ENCODE measurements at regions not wholly inside any gene's neighbourhood (a gene's known extent, or its start where the extent isn't known, plus 50 kb on each side); places are given as distances from the start of the nearest gene placed in this dataset.

DNA sequence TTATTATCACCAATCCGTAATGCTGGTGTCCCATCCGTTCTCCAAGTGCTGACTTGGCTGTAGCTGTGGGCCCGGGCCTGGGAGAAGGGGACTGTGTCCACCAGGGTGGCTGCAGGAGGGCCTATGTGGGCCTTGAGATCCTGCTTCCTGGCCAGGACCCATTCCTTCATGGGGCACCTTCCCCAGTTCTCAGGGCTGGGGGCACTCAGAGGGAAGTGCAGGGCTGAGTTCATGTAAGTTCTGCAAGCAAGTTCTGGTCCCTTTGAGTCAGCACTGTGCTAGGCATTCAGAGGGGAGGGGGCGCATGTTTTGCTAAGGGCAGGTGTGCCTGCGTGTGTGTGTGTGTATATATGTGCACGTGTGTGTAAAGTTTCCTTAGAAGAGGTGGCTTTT, 94.0 kb downstream of the GLI2 start:
- DNase-seq = no peak

DNA sequence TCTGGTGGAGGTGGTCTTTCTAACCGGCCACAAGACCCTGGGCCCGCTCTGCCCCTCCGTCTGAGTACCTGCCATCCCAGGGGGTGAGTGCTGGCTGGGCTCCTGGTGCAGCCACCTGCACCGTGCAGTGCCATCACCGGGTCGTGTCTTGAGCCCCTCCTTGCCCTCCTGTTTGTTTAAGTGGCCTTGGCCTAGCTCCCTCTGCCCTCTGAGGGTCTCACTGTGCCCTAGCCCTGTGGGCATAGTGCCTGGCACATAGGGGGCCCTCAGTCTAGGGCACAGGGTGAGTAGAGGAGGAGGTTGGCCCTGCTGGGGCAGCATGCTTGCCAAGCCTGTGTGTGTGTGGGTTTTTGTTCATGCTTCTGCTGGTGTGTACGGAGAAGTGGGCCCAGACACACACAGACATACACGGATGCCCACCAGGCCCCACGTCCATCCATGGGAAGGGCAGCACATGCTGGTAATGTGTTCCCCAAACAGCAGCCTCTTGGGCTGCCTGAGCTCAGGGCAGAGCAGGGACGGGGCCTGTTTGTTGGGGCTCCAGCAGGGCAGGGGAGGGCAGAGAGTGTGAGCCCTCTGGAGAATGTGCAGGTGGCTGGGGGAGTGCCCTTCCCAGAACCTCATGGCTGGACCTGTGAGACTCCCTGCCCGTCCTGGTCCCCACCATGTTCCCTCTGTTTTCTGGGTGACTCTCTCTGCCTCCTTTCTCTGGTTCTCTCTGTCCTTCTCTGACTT, 94.6 kb downstream of the GLI2 start:
- DNase-seq = no peak

DNA sequence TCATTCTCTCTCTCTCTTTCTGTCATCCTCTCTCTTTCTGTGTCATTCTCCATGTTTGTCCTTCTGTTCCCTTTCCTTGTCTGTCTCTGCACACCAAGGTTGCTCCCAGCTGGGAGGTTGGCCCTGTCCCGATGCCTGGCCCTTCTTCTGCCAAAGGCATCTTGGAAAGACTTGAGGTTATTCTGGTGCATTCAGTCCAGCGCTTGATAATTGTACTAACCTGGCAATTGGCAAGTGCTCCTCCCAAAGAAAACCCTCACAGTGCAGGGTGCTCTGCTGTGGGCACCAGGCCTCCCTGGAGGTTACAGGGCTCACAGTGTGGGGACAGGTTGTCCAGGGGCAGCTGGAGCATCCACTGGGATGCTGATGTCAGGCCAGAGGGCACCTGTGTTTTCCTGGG, 95.4 kb downstream of the GLI2 start:
- no peak for DNase-seq

DNA sequence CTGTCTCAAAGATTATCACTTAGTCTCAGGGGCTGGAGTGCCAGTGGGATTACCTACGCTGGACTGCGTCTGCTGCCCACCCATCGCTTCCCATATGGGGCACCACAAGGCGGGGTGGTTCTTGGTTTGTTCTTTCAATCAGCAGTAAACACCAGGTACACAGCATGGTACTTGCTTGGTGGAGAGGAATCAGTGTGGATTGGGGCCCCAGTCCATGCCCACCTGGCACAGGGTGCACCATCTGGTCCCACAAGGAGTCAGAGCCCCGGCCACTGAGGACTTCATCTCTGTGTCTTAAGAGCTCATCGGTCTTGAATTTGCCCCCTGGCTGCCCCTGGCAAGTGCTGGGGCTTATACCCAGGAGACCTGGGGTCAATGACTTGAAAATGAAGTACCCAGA, 96.2 kb downstream of the GLI2 start:
- DNase-seq = no peak

DNA sequence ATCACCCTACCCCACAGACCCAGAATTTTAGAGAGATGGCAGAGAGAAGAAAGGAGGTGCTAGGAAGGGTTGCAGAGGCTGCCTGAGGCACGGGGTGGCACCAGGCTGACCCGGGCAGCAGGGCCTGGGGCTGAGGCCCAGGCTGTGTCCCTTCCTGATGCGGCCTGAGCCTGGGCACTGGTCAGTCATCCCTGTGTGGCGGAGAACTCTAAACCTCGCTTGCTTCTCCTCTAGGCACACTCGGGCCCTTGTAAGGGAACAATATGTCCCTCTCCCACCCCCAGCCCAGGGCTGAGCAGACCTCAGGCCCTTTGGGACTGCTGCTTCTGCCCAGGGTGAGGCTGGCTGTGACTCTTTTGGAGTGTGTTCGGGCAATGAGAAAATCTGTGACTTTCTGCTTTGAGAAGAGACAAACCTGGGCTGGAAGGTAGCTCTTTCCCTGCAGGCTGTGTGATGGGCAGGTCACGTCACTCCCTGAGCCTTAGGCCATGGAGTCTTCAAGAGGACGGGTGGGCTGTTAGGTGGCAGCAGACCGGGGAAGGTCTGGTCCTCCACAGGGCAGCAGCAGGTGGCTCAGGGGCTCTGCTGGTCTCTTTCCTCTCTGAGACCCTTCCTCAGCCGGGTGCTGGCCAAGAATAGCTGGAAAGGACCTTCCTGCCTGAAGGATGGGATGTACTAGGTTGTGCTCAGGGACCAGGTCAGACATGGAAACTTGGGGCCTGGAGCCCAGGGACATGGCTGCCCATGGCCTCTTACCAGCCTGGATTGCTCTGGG, 96.8 kb downstream of the GLI2 start:
- DNase-seq = no peak

DNA sequence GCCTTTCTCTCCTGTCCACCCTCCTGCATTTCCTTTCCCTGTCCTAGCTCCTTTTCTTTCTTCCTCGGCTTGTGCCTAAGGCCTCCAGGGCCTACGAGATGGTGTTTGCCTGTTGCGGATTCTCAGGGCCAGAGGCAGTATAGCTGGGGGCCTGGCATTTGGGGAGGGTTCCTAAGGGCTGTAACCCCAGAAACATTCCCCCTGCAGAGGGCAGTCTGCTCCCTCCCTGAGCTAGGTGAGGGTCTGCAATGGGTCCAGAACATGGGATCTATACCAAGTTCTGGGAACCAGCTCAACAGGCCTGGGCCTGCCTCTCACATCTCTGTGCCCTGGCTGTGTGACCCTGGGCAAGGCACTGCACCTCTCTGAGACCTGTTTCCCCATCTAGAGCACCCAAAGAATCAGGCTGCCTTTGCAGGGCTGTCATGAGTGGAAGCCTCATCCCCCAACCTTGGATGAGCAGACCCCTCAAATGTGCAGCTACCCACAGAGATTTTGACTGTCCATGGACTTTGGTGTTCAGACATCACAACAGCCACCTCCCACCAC, 97.5 kb downstream of the GLI2 start:
- no peak for DNase-seq

DNA sequence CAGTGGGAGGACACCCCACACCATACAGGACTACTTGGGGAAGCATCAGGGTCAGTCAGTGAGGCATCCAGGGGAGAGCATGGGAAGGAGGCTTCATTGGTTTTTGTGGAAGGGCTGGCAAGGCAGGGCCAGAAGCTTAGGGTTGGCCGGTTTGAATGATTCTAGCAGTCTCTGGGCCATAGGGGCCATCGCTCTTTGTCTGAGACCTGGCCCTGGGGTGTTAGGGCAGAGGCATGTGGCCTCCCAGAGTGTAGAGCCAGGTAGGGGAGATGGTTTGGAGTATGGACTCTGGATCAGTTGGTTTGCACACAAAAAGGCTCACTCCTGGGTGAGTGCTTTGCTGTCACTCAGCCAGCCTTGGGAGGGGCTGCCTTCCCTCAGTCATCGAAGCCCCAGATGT, 98.5 kb downstream of the GLI2 start:
- no peak for DNase-seq

DNA sequence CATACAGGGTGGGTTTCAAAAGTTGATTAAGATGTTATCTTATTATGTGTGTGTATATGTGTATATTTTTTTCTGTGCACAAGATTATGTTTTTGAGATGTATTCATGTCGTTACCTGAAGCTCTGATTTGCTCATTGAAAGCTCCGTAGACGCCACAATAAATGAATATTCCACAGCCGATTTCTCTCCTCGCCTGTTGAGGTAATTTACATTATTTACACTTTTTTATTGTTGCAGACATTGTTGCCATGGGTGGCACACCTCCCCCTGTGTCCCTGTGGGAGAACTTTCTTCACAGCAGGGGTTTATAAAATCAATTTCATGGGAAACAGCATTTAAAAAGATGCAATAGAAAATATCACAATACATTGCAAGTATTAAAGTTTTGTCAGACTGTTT, 100.6 kb downstream of the GLI2 start:
- DNase-seq = no peak

DNA sequence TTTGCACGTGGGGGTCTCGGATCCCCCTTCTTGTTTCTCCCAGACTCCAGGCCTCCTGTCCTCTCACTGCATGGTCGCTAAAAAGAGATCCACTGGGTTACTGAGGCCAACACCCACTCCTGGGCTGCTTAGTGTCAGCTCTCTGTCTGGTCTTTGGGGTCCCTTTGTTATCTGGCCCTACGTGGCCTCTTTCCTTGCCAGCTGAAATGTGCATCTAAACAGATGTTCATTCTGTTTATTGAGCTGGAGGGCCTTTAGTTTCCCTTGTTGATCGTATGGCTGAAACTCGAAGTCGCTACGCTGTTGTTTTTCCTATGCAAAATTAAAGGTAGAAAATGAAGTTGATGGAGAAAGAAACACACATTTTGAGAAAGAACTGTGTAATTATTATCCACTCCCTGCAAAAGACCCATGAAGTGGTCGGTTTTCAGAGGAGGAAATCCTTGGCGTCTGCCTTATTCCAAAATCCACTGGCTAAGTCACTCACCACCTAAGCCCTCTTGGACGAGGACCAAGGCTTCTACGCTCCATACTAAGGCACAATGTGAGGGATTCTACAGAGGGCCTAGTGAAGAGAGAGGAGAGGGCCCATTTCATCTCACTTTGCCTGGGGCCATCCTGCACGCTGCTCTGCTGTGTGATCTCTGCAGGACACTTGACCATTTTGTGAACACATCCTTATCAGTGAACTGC, 105.3 kb downstream of the GLI2 start:
- no peak for DNase-seq

DNA sequence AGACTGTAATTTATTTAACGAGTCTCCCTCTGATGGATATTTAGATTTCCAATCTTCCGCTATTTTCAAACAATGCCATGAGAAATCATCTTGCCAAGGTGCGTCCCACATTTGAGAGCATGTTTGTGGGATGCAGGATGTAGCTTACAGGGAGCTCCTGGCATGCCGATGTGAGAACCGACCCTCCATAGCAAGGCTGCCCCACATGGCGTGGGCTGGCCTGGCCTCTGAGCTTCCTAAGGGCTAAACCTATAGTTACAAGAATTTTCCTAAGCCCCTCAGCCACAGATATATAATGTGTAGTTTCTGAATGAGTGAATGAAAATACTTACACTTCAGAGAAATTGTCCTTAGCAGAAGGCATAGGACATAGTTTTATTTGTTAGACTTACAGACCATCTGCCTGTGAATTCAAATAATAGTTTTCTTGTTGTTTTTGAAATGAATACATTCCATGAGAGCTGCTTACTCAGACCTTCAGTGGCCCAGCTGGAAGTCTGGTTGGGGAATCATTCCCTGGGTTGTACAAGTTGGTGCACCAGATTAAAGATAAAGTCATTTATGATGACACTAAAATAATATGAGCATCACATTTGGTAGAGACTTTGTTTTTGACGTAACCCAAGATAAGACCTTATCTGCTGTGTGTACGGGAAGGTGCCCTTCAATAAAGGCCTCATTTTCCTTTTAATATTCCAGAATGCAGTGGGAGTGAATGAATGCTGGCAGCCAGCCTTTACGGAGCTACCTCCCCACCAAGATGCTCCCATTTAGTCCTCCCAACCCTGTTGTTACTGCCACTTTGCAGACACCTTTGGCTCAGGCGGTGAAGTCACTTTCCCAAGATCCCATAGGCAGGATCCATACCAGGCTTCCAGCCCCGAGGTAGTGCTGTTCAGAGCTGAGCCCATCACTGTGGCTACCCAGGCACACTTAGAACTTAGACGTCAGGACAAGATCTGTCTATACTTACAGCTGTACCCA, 107.1 kb downstream of the GLI2 start:
- no peak for DNase-seq

DNA sequence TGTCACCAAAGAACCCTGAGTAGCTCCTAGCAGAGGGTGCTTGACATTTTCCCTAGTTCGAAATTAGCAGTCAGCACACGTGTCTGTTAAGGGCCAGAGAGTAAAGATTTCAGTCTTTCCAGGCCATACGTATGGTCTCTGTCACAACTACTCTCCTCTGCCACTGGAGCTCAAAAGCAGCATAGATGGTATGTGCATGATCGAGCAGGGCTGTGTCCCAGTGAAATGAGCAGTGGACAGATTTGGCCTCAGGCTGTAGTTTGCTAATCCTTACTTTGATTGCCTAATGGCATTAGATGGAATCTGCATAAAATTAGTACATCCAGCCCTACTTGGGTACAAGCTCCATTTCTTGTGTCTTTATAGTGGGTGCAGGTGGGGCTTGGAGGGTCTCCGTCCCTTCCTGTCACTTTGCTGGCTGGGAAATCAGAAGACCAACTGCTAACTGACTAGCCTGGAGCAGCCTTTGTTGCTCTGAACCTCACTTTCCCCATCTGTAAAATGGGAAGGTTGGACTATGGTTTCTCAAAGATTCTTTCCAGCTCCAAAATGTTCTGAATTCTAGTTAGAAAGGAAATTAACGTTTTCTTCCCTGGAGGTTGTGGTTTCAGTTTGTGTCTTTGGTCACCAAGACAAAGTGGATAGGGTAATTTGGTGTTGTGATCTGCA, 108.5 kb downstream of the GLI2 start:
- no peak for DNase-seq

DNA sequence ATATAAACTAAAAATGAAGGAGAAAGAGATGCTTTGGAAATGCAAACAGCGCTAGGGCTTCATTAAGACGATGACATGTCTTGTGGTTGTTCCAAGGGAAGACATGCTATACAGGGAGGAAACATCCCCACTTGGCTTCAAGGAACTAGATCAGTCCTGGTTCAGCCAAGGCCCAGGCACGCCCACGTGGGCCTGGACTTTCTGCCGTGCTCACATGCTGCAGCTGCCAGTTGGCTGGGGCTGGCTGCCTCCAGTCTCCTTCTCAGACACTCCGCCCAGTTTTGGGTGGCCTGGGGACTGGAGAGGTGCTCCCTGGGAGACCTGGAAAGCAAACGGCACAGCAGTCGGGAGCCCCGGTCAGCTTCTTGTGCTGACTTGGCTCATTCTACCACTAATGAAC, 109.6 kb downstream of the GLI2 start:
- DNase-seq = no peak

DNA sequence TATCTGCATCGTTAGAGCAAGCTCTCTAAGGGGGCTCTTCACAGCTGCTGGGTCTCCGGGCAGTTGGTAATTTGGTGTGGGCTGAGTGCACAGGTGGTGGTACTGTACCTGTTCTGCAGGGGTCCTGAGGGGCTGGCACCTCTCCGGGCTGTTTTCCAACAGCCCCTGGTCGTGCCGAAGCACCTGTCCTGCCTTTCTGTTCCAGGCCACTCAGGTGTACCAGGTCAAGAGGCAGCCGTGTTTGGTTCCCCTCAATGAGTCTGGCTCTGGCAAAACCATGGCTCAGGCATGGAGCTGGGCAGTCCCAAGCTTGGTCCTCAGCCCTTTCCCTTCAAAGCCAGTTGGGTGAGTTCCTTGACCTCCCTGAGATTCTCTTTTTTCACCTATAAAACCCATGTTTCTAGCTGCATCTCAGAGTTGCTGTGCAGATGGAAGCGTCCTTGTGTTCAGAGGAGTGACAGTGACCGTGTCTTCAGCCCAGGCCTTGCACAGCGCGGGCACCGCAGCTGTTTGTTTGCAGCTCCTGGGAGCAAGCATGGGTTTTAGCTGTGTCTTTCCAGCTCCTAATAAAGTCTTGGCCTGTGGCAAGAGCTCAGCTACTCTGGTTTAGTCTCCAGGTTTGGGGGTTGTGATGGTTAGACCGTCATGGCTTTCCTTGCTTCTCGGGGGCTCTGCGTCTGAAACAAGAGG, 110.9 kb downstream of the GLI2 start:
- DNase-seq = no peak

DNA sequence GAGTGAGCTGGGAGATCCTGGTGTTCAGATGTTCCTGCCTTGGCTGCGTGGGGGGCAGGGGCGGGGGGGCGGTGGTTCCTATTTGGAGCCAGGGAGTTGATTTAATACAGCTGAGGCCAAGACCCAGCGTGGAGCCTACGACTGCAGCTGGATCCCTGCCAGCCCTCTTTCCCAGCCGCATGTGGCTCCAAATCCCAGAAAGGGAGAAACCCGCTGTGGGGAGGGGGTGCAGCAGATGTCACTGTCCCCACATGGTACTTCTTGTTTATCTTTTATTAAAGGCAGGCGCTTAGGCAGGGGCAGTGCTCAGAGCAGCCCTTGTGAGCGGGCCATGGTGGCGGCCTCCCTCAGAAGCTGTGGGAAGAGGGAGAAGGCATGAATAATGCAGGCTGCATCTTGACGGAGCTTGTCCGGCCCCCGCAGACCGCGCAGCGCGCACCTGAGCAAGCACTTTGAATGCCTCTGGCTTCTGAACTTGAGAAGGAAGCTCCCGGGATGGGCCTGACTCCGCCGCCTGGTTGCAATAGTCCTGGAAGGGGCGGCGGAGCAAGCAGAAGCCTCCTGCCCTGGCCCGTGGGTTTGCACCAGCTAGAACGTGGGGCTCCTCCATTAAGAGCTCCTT, 112.1 kb downstream of the GLI2 start:
- DNase-seq = no peak

DNA sequence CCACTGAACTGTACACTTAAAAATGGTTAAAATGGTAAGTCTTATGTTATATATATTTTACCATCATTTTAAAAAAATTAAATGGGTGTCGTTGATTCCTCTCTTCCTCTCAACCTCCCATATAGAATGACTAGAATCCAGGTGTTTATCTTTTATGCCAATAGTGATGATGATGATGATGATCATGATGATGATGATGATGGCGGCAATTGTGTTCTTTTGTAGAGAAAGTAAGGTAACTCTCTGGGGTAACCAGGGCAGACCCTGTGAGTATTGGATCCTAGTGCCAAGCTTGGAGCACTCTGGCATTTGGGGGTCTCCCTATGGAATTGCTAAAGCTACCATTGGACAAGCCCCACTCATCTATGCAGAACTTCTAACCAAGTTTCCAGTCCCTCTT, 113.6 kb downstream of the GLI2 start:
- no peak for DNase-seq

DNA sequence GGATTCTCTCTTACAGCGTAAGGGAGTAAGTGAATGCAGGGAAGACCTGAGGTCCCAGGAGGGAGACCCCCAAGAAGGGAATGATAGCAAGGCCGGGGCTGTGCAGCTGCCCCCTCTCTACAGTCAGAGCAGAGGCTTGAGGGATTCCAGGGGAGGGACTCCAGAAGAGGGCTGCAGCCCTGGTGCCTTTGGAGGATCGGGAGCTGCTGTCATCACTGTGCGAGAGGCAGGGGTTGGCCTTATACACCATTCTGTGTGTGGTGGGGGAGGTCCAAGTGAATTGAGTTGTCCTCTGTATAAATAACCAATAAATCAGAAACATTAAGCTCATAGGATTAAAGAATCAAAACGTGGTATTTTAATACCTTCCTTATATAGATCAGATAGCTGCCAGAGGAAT, 114.9 kb downstream of the GLI2 start:
- DNase-seq = no peak

DNA sequence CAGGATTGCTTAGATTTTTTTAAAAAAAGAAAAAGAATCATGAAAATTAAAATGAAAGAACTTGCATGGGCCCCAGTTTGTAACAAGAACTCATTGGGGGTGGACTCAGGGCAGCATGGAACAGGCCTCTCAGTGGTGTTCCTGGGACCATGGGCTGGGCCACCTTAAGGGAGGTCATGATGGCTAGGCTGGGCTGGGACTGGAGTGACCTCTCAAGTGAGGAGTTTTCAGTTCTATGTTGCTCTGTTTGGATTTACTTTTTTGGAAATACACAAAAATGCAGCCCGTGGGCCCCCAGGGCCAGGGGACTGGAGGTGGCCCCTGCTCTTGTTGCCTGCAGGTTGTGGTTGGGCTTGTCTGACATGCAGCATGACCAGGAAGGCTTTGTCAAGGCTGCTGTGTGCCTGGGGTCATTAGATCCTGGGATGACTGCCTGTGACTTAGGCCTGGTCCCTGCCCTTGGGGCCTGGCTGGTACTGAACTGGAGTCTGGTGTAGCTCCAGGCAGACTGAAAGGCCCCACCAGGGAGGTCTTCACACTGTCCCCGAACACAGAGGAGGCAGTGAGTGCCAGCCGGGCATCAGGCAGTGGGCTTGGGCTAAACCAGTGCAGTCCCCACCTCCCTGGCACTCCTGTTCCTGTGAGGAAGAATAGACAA, 115.6 kb downstream of the GLI2 start:
- DNase-seq = no peak

DNA sequence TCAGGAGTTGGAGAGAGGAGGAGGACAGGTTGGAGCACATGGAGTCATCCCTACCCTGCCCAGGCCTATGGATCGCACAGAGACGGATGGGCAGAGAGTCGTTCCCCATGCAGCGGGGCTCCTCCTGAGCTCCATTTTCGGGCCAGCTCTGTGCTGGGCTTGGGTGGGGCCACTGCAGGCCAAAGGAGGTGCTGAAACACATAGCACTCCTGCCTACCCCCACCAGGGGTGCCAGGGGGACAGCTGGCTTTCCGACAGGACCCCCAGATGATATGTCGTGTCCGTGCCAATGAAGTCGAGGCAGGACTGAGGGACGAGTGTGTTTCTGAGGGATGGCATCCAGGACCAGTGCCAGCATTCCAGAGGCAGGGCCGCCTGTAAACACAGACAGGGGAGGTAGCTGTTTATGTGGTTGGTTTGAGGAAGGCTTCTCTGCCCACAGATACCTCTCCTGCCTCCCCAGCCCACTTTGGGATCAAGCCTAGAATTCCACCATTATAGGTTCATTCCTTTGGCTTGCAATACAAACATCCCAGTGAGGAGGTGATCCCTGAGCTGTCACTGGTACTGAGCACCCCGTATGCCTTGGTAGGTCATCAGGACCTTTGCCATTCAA, 116.6 kb downstream of the GLI2 start:
- DNase-seq = no peak

DNA sequence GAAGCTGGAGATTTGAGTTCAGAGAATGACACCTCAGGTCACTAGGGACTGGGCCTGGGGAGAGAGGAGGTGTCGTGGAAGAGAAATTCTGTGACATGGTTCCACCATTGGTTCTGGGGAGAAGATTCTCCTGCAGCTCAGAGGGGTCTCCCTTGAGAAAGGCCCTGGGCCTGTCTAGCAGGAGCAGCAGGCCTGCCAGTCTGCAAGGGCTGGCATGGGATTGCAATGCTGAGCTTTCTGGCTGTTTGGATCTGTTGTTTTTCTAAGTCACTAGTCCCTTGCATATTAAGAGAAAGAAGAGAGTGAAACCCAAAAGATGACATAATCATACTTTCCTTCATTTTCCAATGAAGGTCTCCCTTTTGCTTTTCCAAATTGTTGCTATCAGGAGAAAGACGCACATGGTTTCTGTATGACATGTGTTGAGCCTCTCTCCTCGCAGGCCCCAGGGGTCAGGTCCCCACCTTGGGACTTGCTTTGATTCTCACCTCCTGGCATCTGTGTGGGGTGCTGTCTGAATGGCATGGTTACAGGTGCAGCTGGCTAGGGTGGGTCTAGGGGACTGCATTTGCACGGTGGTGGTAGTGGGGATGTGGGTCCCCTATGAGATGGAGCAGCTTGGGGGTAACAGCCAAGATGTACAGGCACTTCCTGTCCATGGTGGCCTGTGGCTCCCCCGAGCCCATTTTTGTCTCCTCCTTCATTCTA, 117.8 kb downstream of the GLI2 start:
- DNase-seq = no peak

Data from activated CD4-positive, CD25-positive, alpha-beta regulatory T cell treated with anti-CD3 and anti-CD28 coated beads, Interleukin-2, amount 50 U/mL, for 72 hours (primary cell).